ENCODE measurements at regions not wholly inside any gene's neighbourhood (a gene's known extent, or its start where the extent isn't known, plus 50 kb on each side); places are given as distances from the start of the nearest gene placed in this dataset.

DNA sequence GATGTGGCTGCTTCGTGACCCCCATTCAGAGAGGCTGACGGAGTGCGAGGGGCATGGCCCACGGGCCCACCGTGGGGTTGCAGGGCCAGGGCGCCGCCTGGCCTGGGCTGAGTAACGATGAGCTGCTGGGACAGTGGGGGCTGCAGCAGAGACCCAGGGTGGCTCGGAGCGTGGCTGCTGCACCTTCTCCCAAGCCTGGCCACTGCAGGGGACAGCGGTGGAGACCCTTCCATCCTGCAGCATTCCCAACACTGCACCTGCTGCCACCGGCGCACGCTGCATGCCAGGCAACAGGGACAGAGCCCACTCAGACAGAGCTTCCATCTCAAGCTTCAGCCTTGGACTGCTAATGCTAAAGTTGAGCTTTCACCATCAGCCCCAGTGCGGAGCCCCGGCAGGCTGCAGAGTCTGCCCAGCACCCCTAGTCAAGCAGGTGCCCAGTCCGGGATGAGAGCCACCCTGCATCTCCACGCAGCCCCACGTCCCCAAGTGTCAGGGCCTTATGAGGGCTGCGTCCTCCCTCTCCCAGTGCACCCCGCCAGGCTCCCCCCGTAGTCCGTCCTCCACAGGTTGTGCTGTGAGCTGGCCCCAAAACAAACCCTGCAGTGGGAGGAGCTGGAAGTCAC is 89.4 kb upstream of the AFDN start:
- TF ChIP-seq, protein P1, sequence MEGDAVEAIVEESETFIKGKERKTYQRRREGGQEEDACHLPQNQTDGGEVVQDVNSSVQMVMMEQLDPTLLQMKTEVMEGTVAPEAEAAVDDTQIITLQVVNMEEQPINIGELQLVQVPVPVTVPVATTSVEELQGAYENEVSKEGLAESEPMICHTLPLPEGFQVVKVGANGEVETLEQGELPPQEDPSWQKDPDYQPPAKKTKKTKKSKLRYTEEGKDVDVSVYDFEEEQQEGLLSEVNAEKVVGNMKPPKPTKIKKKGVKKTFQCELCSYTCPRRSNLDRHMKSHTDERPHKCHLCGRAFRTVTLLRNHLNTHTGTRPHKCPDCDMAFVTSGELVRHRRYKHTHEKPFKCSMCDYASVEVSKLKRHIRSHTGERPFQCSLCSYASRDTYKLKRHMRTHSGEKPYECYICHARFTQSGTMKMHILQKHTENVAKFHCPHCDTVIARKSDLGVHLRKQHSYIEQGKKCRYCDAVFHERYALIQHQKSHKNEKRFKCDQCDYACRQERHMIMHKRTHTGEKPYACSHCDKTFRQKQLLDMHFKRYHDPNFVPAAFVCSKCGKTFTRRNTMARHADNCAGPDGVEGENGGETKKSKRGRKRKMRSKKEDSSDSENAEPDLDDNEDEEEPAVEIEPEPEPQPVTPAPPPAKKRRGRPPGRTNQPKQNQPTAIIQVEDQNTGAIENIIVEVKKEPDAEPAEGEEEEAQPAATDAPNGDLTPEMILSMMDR (IDR thresholded peaks at IDR 0.05; ENCODE audit: extremely low read depth in 1 of 2, insufficient read depth in 1 of 2, low read depth in 1 of 2, low read length in 2 of 2) = no peak
- no peak for TF ChIP-seq POLR2AphosphoS5 (IDR thresholded peaks at IDR 0.05; ENCODE audit: insufficient read depth, low read depth, low read length)
- TF ChIP-seq, protein P2, sequence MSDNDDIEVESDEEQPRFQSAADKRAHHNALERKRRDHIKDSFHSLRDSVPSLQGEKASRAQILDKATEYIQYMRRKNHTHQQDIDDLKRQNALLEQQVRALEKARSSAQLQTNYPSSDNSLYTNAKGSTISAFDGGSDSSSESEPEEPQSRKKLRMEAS (IDR thresholded peaks at IDR 0.05; ENCODE audit: insufficient read depth, insufficient read length) = no peak
- TF ChIP-seq POLR2A (IDR thresholded peaks at IDR 0.05; ENCODE audit: low read depth, low read length) = no peak
- TF ChIP-seq MYC (IDR thresholded peaks at IDR 0.05; ENCODE audit: low read depth, low read length) = no peak
- TF ChIP-seq EZH2 (IDR thresholded peaks at IDR 0.05; ENCODE audit: borderline replicate concordance, low read depth, low read length, severe bottlenecking) = no peak
- TF ChIP-seq JUN (IDR thresholded peaks at IDR 0.05; ENCODE audit: borderline replicate concordance, insufficient read depth, insufficient read length, low read depth) = no peak
- no peak for TF ChIP-seq FOS (IDR thresholded peaks at IDR 0.05; ENCODE audit: borderline replicate concordance, insufficient read depth, low read length)
- TF ChIP-seq GATA2 (IDR thresholded peaks at IDR 0.05; ENCODE audit: insufficient read depth, insufficient read length, low read depth, low read length) = no peak

Measured in endothelial cell of umbilical vein (primary cell).